ENCODE measurements at regions not wholly inside any gene's neighbourhood (a gene's known extent, or its start where the extent isn't known, plus 50 kb on each side); places are given as distances from the start of the nearest gene placed in this dataset.
"Not testable (repeated sequence)": the region's sequence is repeated elsewhere in the genome, so short reads cannot be mapped to it uniquely, and the experiment has no call there.

GRCh38 chr4:3948210-3948609 is 182.0 kb downstream of the ADRA2C start:
- TF ChIP-seq POLR2A (IDR thresholded peaks at IDR 0.05; ENCODE audit: low read length); GATA1 (IDR thresholded peaks at IDR 0.05; ENCODE audit: low read depth, low read length): not testable (repeated sequence)

Data from erythroblast (primary cell).